Ovary (tissue), 7 donors: ENCODE measurements at regions not wholly inside any gene's neighbourhood (a gene's known extent, or its start where the extent isn't known, plus 50 kb on each side); places are given as distances from the start of the nearest gene placed in this dataset.

Source experiments
- DNase-seq, 5 donors: peaks; one replicate each; pipeline ENCODE4 v3.0.0-alpha.2; 2019 to 2020
- H3K27ac ChIP-seq, 2 donors: fragments of 200-600 bp; one replicate each; pipeline versions ENCODE4 v1.5.1 to v1.8.0; 2019 to 2022
- H3K27me3 ChIP-seq: fragments of 200-600 bp; one replicate; pipeline ENCODE4 v1.8.0; 2022
- H3K36me3 ChIP-seq: fragments of 200-600 bp; sonication (generic); one replicate; pipeline ENCODE4 v1.5.1; 2019
- H3K4me1 ChIP-seq: one replicate; pipeline ENCODE4 v1.8.1; 2013; ENCODE audit warnings: mild to moderate bottlenecking, moderate library complexity; ENCODE audit not compliant: insufficient read depth
- H3K4me3 ChIP-seq: fragments of 200-600 bp; sonication (generic); one replicate; pipeline ENCODE4 v1.5.1; 2017
- H3K9me3 ChIP-seq, 2 donors: fragments of 200-600 bp in 1 of 2; sonication (generic) in 1 of 2; one replicate each; pipeline versions ENCODE4 v1.5.1 to v1.8.1; 2013 to 2019; ENCODE audit warnings: mild to moderate bottlenecking in 1 of 2, moderate library complexity in 1 of 2
- EP300 ChIP-seq: sonication (generic); formaldehyde crosslinking; IDR thresholded peaks from one replicate; pipeline ENCODE4 v1.6.1; 2017; ENCODE audit warnings: antibody characterized with exemption
- POLR2A ChIP-seq: fragments of 450-650 bp; IDR thresholded peaks from one replicate; pipeline ENCODE4 v1.6.1; 2017; ENCODE audit warnings: antibody characterized with exemption, mild to moderate bottlenecking, moderate library complexity
- WGBS, 3 donors: extraction: QIAGEN DNeasy Blood & Tissue Kit in 1 of 3; methylation state at CpG; one replicate each; pipeline versions ENCODE4 v1.1.5 to v1.1.7; 2013 to 2017; 5-methylcytosine and 5-hydroxymethylcytosine counted together
- intact Hi-C, 4 donors: fragments of 100-400 bp; cut with DNase I; formaldehyde crosslinking; loops; one replicate each; pipeline versions ENCODE4 v1.11.0 to v1.15.1; 2022 to 2023
- TF ChIP-seq, protein P1 (sequence below), 3 donors: fragments of 450-650 bp in 2 of 3; fragments of 200-600 bp in 1 of 3; IDR thresholded peaks; one replicate each; pipeline versions ENCODE4 v1.5.1 to v1.8.0; 2016 to 2022; ENCODE audit warnings: antibody characterized with exemption in 3 of 3, mild to moderate bottlenecking in 1 of 3
- donor health status: DM: no; HTN: no; CAD: no; lungs with moderate emphysema.
- donor health status: DM: no; HTN: no; CAD: no.
- donor health status: Bipolar disorder and iron deficiency.
- donor health status: DM: no; HTN: no; CAD: no.
- donor health status: DM: yes; HTN: yes; CAD: no.

DNA sequence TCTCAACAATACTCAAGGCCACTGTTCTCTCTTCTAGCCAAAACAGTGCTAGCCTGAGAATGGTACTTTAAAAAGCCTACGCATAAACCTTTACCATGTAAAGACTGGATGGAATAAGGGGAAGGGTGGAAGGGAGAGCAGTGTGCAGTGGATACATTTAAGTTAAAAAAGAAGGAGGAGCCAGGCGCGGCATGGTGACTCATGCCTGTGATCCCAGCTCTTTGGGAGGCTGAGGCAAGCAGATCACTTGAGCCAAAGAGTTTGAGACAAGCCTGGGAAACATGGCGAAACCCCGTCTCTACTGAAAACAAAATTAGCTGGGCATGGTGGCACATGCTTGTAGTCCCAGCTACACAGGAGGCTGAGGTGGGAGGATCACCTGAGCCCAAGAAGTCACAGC lies 127.7 kb upstream of the KIF2A start:
- Histone ChIP-seq H3K36me3 (no peaks in the 10 kb centered on the region), H3K27ac (no peak overlapping the region), H3K4me3 (no peak overlapping the region), H3K9me3 (no peaks in the 10 kb centered on the region), H3K4me1 (no peaks in the 10 kb centered on the region), H3K27me3 (no peaks in the 10 kb centered on the region)
- TF ChIP-seq, protein P1, sequence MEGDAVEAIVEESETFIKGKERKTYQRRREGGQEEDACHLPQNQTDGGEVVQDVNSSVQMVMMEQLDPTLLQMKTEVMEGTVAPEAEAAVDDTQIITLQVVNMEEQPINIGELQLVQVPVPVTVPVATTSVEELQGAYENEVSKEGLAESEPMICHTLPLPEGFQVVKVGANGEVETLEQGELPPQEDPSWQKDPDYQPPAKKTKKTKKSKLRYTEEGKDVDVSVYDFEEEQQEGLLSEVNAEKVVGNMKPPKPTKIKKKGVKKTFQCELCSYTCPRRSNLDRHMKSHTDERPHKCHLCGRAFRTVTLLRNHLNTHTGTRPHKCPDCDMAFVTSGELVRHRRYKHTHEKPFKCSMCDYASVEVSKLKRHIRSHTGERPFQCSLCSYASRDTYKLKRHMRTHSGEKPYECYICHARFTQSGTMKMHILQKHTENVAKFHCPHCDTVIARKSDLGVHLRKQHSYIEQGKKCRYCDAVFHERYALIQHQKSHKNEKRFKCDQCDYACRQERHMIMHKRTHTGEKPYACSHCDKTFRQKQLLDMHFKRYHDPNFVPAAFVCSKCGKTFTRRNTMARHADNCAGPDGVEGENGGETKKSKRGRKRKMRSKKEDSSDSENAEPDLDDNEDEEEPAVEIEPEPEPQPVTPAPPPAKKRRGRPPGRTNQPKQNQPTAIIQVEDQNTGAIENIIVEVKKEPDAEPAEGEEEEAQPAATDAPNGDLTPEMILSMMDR (IDR thresholded peaks at IDR 0.05) = no peak
- TF ChIP-seq EP300 = no peak
- TF ChIP-seq POLR2A = no peak
- DNase-seq = no peak
- WGBS, 3 donors = 74 to 82% (median 80%) methylated on average over 5 of the region's 5 CpGs
- intact Hi-C loops = no loop called here

DNA sequence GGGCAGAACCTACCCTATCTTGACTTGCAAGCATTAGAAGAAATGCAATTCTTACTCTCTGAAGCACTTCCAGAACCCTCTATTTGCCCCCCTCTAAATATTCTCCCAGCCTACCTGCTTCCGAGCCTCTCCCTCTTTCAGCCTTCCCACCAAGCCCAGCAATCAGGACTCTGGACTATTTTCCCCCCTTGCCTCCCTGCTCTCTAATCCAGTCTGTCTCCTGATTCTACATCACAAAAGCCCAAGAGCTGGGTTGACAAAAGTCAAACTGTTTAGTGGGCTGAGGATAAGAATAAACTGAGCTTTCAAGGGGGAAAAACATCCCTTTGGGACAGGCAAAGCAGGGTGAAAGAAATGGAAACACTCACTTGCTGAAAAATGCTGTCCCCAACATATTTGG lies 123.2 kb upstream of the KIF2A start:
- Histone ChIP-seq H3K9me3 (no peaks in the 10 kb centered on the region), H3K4me1 (no peaks in the 10 kb centered on the region), H3K4me3 (no peak overlapping the region), H3K36me3 (no peaks in the 10 kb centered on the region), H3K27ac (no peak overlapping the region), H3K27me3 (no peaks in the 10 kb centered on the region)
- intact Hi-C loops = no loop called here
- DNase-seq = no peak
- TF ChIP-seq POLR2A (no peak), EP300 (no peak)
- TF ChIP-seq, protein P1 (IDR thresholded peaks at IDR 0.05) = no peak
- 68 to 70% (median 70%) methylated on average over 1 of the region's 1 CpG for WGBS, 3 donors

DNA sequence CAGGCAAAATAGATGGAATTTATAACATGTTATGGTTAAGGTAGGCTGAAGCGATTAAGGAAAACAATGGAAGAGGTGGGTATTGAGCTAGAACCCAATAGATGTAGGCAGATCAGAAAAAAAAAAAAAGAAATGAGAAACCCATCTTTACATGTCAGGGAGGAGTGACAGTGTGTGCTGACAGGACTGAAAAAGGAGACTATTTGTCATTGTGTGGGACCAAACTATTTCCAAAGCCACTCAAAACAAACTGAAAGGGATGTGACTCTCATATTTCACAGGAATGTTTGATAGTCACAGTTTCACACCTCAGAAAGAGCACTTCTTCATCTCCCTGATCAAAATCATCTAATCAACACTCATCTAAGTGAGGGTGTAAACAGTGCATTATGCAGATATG lies 122.3 kb upstream of the KIF2A start:
- intact Hi-C loops = no loop called here
- TF ChIP-seq, protein P1 (IDR thresholded peaks at IDR 0.05) = no peak
- TF ChIP-seq EP300 (no peak), POLR2A (no peak)
- H3K9me3 ChIP-seq = no peaks in the 10 kb centered on the region

GRCh38 chr5:62184444-62184843 lies 121.6 kb upstream of the KIF2A start:
- no peak overlapping the region for H3K4me3 ChIP-seq
- intact Hi-C loops = no loop called here
- TF ChIP-seq POLR2A (no peak), EP300 (no peak)
- TF ChIP-seq, protein P1 (IDR thresholded peaks at IDR 0.05) = no peak
- H3K27ac ChIP-seq = no peak overlapping the region
- 74 to 88% (median 86%) methylated on average over 1 of the region's 1 CpG for WGBS, 3 donors
- DNase-seq = no peak
- no peaks in the 10 kb centered on the region for H3K36me3 ChIP-seq
- H3K4me1 ChIP-seq = no peaks in the 10 kb centered on the region
- H3K27me3 ChIP-seq = no peaks in the 10 kb centered on the region
- no peaks in the 10 kb centered on the region for H3K9me3 ChIP-seq

More for the DNA sequence above, 122.3 kb upstream of the KIF2A start:
- Histone ChIP-seq H3K27ac (no peak overlapping the region), H3K4me1 (no peaks in the 10 kb centered on the region), H3K4me3 (no peak overlapping the region), H3K27me3 (no peaks in the 10 kb centered on the region), H3K36me3 (no peaks in the 10 kb centered on the region)
- DNase-seq = no peak
- 92 to 100% (median 93%) methylated on average over 1 of the region's 1 CpG for WGBS, 3 donors

DNA sequence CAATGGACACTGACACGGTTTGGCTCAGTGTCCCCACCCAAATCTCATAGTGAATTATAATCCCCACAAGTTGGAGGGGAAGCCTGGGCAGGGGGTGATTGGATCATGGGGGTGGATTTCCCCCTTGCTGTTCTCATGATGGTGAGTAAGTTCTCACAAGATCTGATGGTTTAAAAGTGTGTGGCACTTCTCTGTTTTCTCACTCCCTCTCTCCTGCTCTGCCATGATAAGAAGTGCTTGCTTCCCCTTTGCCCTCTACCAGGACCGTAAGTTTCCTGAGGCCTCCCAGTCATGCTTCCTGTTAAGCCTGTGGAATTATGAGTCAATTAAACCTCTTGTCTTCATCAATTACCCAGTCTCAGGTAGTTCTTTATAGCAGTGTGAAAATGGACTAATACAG lies 115.8 kb upstream of the KIF2A start:
- H3K4me1 ChIP-seq = no peaks in the 10 kb centered on the region
- no peaks in the 10 kb centered on the region for H3K27me3 ChIP-seq
- WGBS, 3 donors = 69 to 74% (median 72%) methylated on average over 2 of the region's 2 CpGs
- H3K27ac ChIP-seq = no peak overlapping the region
- DNase-seq = no peak
- intact Hi-C loops = no loop called here
- H3K9me3 ChIP-seq = no peaks in the 10 kb centered on the region
- H3K4me3 ChIP-seq = no peak overlapping the region
- no peak for TF ChIP-seq POLR2A
- TF ChIP-seq, protein P1 (IDR thresholded peaks at IDR 0.05) = no peak
- no peak for TF ChIP-seq EP300
- H3K36me3 ChIP-seq = no peaks in the 10 kb centered on the region
